ENCODE measurements at regions not wholly inside any gene's neighbourhood (a gene's known extent, or its start where the extent isn't known, plus 50 kb on each side); places are given as distances from the start of the nearest gene placed in this dataset.

DNA sequence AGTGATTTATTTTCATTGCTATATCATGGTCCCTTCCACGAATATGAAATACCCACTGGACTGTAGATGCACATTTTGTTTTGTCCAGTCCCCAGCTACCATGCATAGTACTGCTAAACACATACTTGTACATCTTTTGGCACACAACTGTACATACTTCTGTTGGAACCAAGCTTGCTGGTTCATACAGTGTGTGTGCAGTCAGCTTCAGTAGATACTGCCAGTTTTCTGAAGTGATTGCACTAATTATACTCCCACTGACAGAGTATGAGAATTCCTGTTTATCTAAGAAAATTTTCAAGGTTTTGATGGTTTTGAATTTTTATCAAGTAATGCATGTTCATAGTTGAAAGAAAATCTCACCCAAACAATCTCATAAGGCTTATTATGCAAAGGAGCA is 100.7 kb upstream of the LMCD1 start:
- no peak for DNase-seq
- in situ Hi-C loops (cut with HindIII; ENCODE audit: low pct_ligation_motif_present, low sequenced_read_pairs) = no loop called here
- Histone ChIP-seq H3K4me3 (ENCODE audit: low read depth, low read length) (no peak overlapping the region), H3K36me3 (replicated peaks) (no peaks in the 10 kb centered on the region), H3K27me3 (replicated peaks) (no peaks in the 10 kb centered on the region), H3K27ac (no peak overlapping the region)
- TF ChIP-seq, protein P1, sequence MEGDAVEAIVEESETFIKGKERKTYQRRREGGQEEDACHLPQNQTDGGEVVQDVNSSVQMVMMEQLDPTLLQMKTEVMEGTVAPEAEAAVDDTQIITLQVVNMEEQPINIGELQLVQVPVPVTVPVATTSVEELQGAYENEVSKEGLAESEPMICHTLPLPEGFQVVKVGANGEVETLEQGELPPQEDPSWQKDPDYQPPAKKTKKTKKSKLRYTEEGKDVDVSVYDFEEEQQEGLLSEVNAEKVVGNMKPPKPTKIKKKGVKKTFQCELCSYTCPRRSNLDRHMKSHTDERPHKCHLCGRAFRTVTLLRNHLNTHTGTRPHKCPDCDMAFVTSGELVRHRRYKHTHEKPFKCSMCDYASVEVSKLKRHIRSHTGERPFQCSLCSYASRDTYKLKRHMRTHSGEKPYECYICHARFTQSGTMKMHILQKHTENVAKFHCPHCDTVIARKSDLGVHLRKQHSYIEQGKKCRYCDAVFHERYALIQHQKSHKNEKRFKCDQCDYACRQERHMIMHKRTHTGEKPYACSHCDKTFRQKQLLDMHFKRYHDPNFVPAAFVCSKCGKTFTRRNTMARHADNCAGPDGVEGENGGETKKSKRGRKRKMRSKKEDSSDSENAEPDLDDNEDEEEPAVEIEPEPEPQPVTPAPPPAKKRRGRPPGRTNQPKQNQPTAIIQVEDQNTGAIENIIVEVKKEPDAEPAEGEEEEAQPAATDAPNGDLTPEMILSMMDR (IDR thresholded peaks at IDR 0.05; ENCODE audit: low read depth, low read length, missing control alignments) = no peak

DNA sequence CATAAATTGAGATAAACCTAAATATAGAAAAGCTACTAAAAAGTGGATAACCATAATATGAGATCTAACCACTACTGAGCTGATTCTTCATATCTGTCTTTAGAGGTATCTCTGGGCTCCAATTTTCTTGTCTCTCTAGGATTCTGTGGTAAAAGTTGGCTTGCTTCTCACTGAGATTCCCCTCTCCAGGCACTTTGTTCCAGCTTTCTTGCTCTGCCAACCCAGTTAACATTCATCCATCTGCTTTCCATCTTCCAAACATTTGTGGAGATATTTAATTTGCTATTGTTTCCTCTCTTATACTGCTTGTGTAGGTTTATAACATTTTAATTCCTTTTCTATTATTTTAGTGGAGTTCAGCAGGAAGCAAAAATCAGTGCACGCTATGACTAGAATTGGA is 97.6 kb upstream of the LMCD1 start:
- in situ Hi-C loops (cut with HindIII; ENCODE audit: low pct_ligation_motif_present, low sequenced_read_pairs) = no loop called here
- Histone ChIP-seq H3K36me3 (replicated peaks) (no peaks in the 10 kb centered on the region), H3K27me3 (replicated peaks) (no peaks in the 10 kb centered on the region), H3K27ac (no peak overlapping the region), H3K4me3 (ENCODE audit: low read depth, low read length) (no peak overlapping the region)
- TF ChIP-seq, protein P1 (IDR thresholded peaks at IDR 0.05; ENCODE audit: low read depth, low read length, missing control alignments) = no peak
- no peak for DNase-seq

DNA sequence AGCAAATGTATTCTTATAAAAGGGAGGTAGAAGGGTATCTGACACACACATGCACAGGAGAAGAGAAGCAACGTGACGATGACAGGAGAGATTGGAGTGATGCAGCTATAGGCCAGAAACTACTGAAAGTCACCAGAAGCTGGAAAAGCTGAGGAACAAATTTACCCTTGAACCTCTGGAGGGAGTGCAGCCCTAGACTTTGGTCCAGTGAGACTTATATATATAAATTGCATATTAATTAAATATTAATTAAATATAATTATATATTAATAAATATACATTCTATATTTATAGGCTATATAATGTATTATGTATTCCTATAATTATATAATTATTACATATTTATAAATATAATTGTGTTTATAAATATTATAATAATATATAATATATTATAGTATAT is 96.5 kb upstream of the LMCD1 start:
- Histone ChIP-seq H3K27ac (no peak overlapping the region), H3K4me3 (ENCODE audit: low read depth, low read length) (no peak overlapping the region), H3K36me3 (replicated peaks) (no peaks in the 10 kb centered on the region), H3K27me3 (replicated peaks) (no peaks in the 10 kb centered on the region)
- no peak for DNase-seq
- in situ Hi-C loops (cut with HindIII; ENCODE audit: low pct_ligation_motif_present, low sequenced_read_pairs) = no loop called here
- TF ChIP-seq, protein P1 (IDR thresholded peaks at IDR 0.05; ENCODE audit: low read depth, low read length, missing control alignments) = no peak

DNA sequence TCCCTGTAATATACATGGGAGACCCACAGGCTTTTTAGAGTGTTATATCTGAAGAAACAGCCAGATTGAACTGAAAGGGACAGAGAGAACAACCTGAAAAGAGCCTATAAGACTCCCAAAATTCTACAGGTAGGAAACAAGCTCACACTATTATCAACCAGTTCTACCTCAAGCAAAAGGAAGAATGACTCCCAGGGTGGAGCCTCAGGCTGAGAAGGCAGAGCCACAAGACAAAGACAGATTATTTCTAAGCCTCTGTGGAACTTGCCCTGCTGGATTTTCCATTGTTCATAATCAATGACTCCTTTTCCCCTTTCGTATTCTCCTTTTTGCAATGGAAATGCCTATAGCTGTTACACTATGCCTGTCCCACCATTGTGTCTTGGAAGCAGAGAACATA is 95.1 kb upstream of the LMCD1 start:
- TF ChIP-seq, protein P1 (IDR thresholded peaks at IDR 0.05; ENCODE audit: low read depth, low read length, missing control alignments) = no peak

DNA sequence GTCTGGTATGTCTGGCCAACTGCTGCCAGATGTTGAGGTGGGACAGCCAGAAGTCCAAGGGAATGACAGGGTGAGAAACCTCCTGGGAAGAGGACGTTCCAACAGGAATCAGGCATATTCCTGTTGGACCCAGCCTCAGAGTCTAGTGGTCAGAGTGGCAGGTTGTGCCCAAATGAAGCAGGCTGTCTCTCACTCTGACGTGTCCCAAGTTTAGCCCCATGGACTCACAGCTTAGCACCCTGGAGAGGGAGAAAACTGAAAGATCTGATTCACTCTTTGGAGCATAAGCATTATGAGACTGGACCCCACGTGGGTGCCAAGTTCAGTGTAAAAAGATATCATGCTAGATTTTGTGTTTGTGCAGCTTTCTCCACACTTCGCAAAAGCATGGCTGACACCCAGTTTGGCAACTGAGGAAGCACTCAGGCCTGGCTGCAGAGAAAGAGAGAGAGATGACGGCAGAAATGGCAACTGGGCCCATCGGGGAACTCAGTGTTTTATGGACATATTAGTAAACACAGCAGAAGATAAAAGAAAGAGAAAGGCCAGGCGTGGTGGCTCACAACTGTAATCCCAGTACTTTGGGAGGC is 88.2 kb upstream of the LMCD1 start:
- H3K4me3 ChIP-seq (ENCODE audit: low read depth, low read length) = no peak overlapping the region
- TF ChIP-seq, protein P1 (IDR thresholded peaks at IDR 0.05; ENCODE audit: low read depth, low read length, missing control alignments) = no peak
- in situ Hi-C loops (cut with HindIII; ENCODE audit: low pct_ligation_motif_present, low sequenced_read_pairs) = no loop called here
- H3K36me3 ChIP-seq (replicated peaks) = no peaks in the 10 kb centered on the region
- DNase-seq = no peak
- H3K27ac ChIP-seq = no peak overlapping the region
- H3K27me3 ChIP-seq (replicated peaks) = no peaks in the 10 kb centered on the region

More for the DNA sequence above, 95.1 kb upstream of the LMCD1 start:
- no peak for DNase-seq
- Histone ChIP-seq H3K4me3 (ENCODE audit: low read depth, low read length) (no peak overlapping the region), H3K27ac (no peak overlapping the region), H3K27me3 (replicated peaks) (no peaks in the 10 kb centered on the region), H3K36me3 (replicated peaks) (no peaks in the 10 kb centered on the region)
- in situ Hi-C loops (cut with HindIII; ENCODE audit: low pct_ligation_motif_present, low sequenced_read_pairs) = no loop called here

DNA sequence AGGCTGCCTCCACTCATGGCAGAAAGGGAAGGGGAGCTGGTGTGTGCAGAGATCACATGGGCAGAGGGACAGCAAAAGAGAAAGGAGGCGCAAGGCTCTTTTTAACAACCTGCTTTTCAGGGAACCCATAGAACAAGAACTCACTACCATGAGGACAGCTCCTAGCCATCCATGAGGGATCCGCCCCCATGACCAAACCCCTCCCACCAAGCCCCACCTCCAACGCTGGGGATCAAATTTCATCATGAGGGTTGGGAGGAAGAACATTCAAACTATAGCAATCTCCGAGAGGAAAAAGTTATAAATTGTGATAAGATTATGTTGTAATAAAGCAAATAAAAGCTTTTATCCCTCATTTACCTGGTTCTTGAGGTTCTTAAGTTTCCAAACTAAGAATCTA is 84.7 kb upstream of the LMCD1 start:
- DNase-seq = peak; percentile 20

More for the DNA sequence above, 84.7 kb upstream of the LMCD1 start:
- Histone ChIP-seq H3K27me3 (replicated peaks) (no peaks in the 10 kb centered on the region), H3K36me3 (replicated peaks) (no peaks in the 10 kb centered on the region), H3K27ac (no peak overlapping the region), H3K4me3 (ENCODE audit: low read depth, low read length) (no peak overlapping the region)
- in situ Hi-C loops (cut with HindIII; ENCODE audit: low pct_ligation_motif_present, low sequenced_read_pairs) = no loop called here
- TF ChIP-seq, protein P1 (IDR thresholded peaks at IDR 0.05; ENCODE audit: low read depth, low read length, missing control alignments) = no peak

Measured in brain microvascular endothelial cell (primary cell).